SU-DHL-6 (cell line): ENCODE measurements at regions not wholly inside any gene's neighbourhood (a gene's known extent, or its start where the extent isn't known, plus 50 kb on each side); places are given as distances from the start of the nearest gene placed in this dataset.

Experiments
- H2AFZ ChIP-seq: fragments of 200-600 bp; sonication (generic); 2 replicates; pipeline ENCODE4 v1.6.1; 2014; ENCODE audit warnings: low read depth, mild to moderate bottlenecking, moderate library complexity, mixed read lengths, antibody characterized with exemption, low read length; ENCODE audit not compliant: severe bottlenecking
- H3F3A ChIP-seq: fragments of 200-600 bp; shearing (Covaris generic); 2 replicates; pipeline ENCODE4 v1.6.0; 2016; ENCODE audit warnings: antibody characterized with exemption, mild to moderate bottlenecking; ENCODE audit not compliant: insufficient read depth
- H3K27ac ChIP-seq: fragments of 200-600 bp; sonication (generic); 2 replicates; pipeline ENCODE4 v1.5.1; 2016; ENCODE audit warnings: low read depth, mild to moderate bottlenecking, low read length, moderate library complexity, mixed read lengths
- H3K27me3 ChIP-seq: fragments of 200-600 bp; sonication (generic), shearing (Covaris generic); 2 replicates; pipeline ENCODE4 v1.6.0; 2014; ENCODE audit warnings: mild to moderate bottlenecking, low read length
- H3K36me3 ChIP-seq: fragments of 200-600 bp; sonication (generic); 2 replicates; pipeline ENCODE4 v1.6.1; 2014; ENCODE audit warnings: mild to moderate bottlenecking, low read length, mixed read lengths
- H3K4me2 ChIP-seq: fragments of 300-600, 200-600 bp; shearing (Covaris generic), sonication (generic); 2 replicates; pipeline ENCODE4 v1.6.0; 2014; ENCODE audit warnings: low read length, low read depth, mild to moderate bottlenecking; ENCODE audit not compliant: poor library complexity, severe bottlenecking
- H3K4me3 ChIP-seq: fragments of 200-600 bp; sonication (generic); 2 replicates; pipeline ENCODE4 v1.5.1; 2014; ENCODE audit warnings: antibody characterized with exemption, low read length, mild to moderate bottlenecking, mixed read lengths; ENCODE audit not compliant: insufficient read depth, poor library complexity, severe bottlenecking
- H3K79me2 ChIP-seq: fragments of 200-600 bp; sonication (generic); 2 replicates; pipeline ENCODE4 v1.6.1; 2014; ENCODE audit warnings: mild to moderate bottlenecking, low read length, moderate library complexity; ENCODE audit not compliant: insufficient read depth
- H3K9ac ChIP-seq: fragments of 200-600 bp; sonication (generic); 2 replicates; pipeline ENCODE4 v1.7.0; 2014; ENCODE audit warnings: mild to moderate bottlenecking, low read length
- H3K9me2 ChIP-seq: fragments of 200-600 bp; sonication (generic); replicated peaks from 2 replicates; pipeline ENCODE4 v1.6.1; 2014; ENCODE audit warnings: low read length; ENCODE audit not compliant: insufficient read depth
- H3K9me3 ChIP-seq: fragments of 200-600 bp; sonication (generic); 2 replicates; pipeline ENCODE4 v1.6.1; 2014; ENCODE audit warnings: low read length, mixed read lengths; ENCODE audit not compliant: insufficient read depth
- H4K20me1 ChIP-seq: fragments of 200-600 bp; sonication (generic); 2 replicates; pipeline ENCODE4 v1.6.1; 2014; ENCODE audit warnings: low read depth, mild to moderate bottlenecking, antibody characterized with exemption, low read length, moderate library complexity, mixed read lengths
- EZH2phosphoT487 ChIP-seq: fragments of 200-600 bp; sonication (generic), shearing (Covaris generic); conservative IDR thresholded peaks from 2 replicates; pipeline ENCODE4 v1.6.1; 2018; ENCODE audit warnings: mild to moderate bottlenecking, antibody characterized with exemption, low read length, moderate library complexity, mixed read lengths
- TF ChIP-seq, protein P1 (sequence below): fragments of 200-600 bp; sonication (generic); IDR thresholded peaks from one replicate; pipeline ENCODE4 v1.5.1; 2017; ENCODE audit warnings: antibody characterized with exemption, mild to moderate bottlenecking, low read length, moderate library complexity; ENCODE audit not compliant: insufficient read depth, poor library complexity, severe bottlenecking

- Histone ChIP-seq H3K36me3 (no peaks in the 10 kb centered on the region), H3K27me3 (no peaks in the 10 kb centered on the region), H3K27ac (no peak overlapping the region), H3K9me3 (no peaks in the 10 kb centered on the region), H3K4me3 (no peak overlapping the region), H3K4me2 (no peak overlapping the region), H3K79me2 (no peaks in the 10 kb centered on the region), H2AFZ (no peak overlapping the region), H3K9ac (no peak overlapping the region), H3F3A (no peaks in the 10 kb centered on the region), H3K9me2 (no peaks in the 10 kb centered on the region), H4K20me1 (no peaks in the 10 kb centered on the region)
- no peak for TF ChIP-seq EZH2phosphoT487
- TF ChIP-seq, protein P1, sequence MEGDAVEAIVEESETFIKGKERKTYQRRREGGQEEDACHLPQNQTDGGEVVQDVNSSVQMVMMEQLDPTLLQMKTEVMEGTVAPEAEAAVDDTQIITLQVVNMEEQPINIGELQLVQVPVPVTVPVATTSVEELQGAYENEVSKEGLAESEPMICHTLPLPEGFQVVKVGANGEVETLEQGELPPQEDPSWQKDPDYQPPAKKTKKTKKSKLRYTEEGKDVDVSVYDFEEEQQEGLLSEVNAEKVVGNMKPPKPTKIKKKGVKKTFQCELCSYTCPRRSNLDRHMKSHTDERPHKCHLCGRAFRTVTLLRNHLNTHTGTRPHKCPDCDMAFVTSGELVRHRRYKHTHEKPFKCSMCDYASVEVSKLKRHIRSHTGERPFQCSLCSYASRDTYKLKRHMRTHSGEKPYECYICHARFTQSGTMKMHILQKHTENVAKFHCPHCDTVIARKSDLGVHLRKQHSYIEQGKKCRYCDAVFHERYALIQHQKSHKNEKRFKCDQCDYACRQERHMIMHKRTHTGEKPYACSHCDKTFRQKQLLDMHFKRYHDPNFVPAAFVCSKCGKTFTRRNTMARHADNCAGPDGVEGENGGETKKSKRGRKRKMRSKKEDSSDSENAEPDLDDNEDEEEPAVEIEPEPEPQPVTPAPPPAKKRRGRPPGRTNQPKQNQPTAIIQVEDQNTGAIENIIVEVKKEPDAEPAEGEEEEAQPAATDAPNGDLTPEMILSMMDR = no peak
Observed at GRCh38 chr11:80841675-80842074, 1400.8 kb upstream of the TENM4 start.

GRCh38 chr11:80838153-80838552, 1397.3 kb upstream of the TENM4 start:
- Histone ChIP-seq H3K9ac (no peak overlapping the region), H3K4me3 (no peak overlapping the region), H3K9me3 (no peaks in the 10 kb centered on the region), H3K9me2 (no peaks in the 10 kb centered on the region), H3K4me2 (no peak overlapping the region), H3K79me2 (no peaks in the 10 kb centered on the region), H3K27ac (no peak overlapping the region), H3K27me3 (no peaks in the 10 kb centered on the region), H2AFZ (no peak overlapping the region), H3F3A (no peaks in the 10 kb centered on the region), H4K20me1 (no peaks in the 10 kb centered on the region), H3K36me3 (no peaks in the 10 kb centered on the region)
- TF ChIP-seq EZH2phosphoT487 = no peak
- TF ChIP-seq, protein P1 = no peak

DNA sequence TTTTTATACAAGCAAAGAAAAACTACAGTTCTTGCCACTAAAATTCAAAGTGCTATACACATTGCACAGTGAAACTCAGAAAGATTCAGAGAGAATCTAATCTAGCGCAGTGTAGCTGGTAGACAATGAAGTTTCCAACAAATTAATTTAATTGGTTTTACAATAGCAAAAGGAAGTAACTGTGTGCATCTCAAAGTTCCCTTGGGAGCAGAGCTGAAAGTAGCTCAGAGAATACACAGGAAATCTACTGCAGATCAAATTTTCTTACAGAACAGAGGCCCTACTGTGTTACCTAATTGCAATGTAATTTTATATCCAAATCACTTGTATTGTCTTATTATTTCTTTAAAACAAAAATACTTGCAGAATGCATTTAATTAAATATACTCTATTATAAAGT, 1396.2 kb upstream of the TENM4 start:
- Histone ChIP-seq H3F3A (no peaks in the 10 kb centered on the region), H3K36me3 (no peaks in the 10 kb centered on the region), H3K79me2 (no peaks in the 10 kb centered on the region), H3K9me3 (no peaks in the 10 kb centered on the region), H3K4me2 (no peak overlapping the region), H3K27ac (no peak overlapping the region), H3K27me3 (no peaks in the 10 kb centered on the region), H3K4me3 (no peak overlapping the region), H4K20me1 (no peaks in the 10 kb centered on the region), H3K9me2 (no peaks in the 10 kb centered on the region), H3K9ac (no peak overlapping the region), H2AFZ (no peak overlapping the region)
- TF ChIP-seq, protein P1 = no peak
- no peak for TF ChIP-seq EZH2phosphoT487
